ENCODE measurements at regions not wholly inside any gene's neighbourhood (a gene's known extent, or its start where the extent isn't known, plus 50 kb on each side); places are given as distances from the start of the nearest gene placed in this dataset.

GRCh38 chr2:120823551-120823950 is 87.9 kb downstream of the GLI2 start:
- in situ Hi-C loops (cut with HindIII; ENCODE audit: low pct_unique_long_range_greater_than_20kb, low sequenced_read_pairs) = no loop called here
- DNase-seq (ENCODE audit: low read depth, low spot score) = no peak

DNA sequence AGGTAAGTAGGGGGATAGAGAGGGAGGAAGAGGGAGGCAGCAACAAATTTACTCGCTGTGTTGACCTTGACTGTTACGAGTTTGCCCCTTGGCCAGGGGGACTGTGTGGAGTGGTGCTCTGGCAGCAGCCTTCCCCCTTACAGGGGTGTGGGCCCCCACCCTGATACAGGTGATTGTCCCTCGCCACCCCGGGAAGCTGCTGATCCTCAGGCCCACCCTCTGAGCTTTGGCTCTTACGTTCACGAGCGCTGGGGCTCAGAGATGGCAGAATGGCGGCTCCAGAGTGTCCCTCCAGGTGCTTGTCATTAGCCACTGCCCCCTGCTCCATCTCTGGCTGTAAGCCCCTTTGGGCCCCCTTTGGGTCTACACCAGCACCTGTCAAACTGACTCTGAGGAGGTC is 88.6 kb downstream of the GLI2 start:
- DNase-seq (ENCODE audit: low read depth, low spot score) = no peak
- in situ Hi-C loops (cut with HindIII; ENCODE audit: low pct_unique_long_range_greater_than_20kb, low sequenced_read_pairs) = no loop called here

DNA sequence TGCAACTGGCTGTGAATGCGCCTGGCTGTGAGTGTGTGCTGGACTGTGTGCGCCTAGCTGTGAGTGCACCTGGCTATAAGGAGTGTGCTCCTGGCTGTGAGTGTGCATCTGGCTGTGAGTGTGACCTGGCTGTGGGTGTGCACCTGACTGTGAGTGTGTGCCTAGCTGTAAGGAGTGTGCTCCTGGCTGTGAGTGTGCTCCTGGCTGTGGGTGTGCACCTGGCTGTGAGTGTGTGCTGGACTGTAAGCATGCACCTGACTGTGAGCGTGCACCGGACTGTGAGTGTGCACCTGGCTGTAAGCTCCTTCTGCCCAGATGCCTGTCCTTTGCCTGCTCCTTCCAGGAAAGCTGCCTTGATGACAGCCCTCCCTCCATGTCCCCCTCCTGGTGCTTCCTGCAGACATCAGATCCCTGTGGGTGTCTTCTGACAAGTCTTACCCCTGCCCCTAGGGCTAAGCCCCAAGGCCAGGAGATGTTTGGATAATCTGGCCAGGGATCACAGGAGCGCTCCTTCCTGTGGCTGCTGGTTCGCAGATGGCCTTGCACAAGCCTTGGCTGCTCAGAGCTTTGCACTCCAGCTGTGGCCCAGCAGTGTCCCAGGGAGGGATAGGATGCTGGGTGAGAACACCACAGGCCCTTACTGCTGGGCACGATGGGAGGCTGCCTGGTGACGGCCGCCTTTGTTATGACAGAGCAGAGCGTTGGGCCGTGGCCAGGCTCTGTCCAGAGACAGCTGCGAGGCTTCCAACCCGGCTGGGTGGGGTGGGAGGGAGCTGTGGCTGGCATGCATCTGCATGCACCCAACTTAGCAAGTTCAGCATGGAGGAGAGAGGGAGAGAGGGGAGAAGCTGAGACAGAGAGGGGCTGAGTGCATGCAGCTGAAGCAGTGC is 89.9 kb downstream of the GLI2 start:
- DNase-seq (ENCODE audit: low read depth, low spot score) = no peak

DNA sequence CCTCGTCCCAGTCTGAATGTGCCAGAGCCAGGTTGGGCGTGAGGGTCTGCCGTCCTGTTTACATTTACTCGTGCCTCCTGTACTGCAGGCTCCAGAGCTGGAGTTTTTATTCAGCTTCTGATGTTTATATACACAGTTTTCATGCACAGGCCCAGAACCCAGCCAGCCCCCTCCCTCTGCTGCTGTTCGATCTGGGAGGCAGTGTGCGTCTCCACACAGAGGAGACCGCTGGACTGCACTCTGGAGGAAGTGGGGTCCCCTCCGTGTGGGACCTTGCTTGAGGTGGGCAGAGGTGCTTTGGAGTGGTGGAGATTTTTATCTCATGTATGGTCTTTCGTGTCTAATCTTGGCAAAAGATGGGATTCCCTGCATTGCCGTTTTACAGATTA is 90.6 kb downstream of the GLI2 start:
- in situ Hi-C loops (cut with HindIII; ENCODE audit: low pct_unique_long_range_greater_than_20kb, low sequenced_read_pairs) = no loop called here
- DNase-seq (ENCODE audit: low read depth, low spot score) = no peak

More for the DNA sequence above, 89.9 kb downstream of the GLI2 start:
- in situ Hi-C loops (cut with HindIII; ENCODE audit: low pct_unique_long_range_greater_than_20kb, low sequenced_read_pairs) = no loop called here

DNA sequence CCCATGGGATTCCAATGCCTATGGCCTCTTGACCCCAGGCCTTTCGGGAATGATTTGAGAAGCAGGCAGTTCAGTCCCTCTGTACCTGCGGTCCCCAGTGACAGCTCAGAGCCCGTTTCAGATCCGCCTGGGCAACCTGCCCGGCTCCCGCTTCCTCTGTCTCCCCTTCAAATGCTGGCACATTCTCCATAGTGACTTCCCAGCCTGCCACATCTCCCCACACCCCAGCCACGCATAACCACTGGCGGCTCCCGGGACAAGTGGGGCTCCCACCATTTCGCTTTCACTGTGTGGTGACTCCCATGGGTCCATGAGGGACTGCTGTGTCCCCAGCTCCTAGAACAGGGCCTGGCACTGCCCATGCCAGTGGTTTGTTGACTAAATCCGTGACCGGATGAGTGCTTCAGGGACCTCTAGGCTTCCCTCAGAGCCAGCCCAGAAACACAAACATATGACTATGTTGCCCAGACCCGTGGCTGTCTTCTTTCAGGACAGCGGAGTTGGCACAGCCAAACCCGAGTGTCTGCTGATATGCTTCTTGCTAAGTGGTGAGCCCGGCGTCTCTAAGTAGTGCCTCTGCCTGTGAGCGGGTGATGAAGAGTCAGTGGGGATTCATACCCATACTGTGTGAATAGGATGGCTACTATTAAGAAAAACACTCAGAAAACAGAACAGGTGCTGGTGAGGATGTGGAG is 91.2 kb downstream of the GLI2 start:
- in situ Hi-C loops (cut with HindIII; ENCODE audit: low pct_unique_long_range_greater_than_20kb, low sequenced_read_pairs) = no loop called here
- no peak for DNase-seq (ENCODE audit: low read depth, low spot score)

DNA sequence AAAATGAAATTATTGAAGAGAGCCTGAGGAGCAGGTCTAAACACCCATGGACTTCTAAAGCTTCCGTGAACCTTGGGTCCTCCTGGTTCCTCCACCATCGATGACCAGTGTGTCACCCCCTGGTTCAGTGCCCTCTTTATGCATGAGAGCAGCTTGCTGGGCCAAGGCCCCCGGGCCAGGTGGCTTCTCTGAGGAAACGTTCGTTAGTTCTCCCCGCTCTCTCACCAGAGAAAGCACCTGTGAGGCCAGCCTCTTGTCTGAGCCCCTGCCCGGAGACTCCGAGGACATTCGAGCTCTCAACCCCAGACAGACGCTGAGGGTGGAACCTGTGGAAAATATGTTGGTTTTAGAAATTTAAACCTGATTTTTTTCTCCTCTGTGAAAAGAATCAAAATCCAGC is 92.4 kb downstream of the GLI2 start:
- in situ Hi-C loops (cut with HindIII; ENCODE audit: low pct_unique_long_range_greater_than_20kb, low sequenced_read_pairs) = no loop called here
- no peak for DNase-seq (ENCODE audit: low read depth, low spot score)

- in situ Hi-C loops (cut with HindIII; ENCODE audit: low pct_unique_long_range_greater_than_20kb, low sequenced_read_pairs) = no loop called here
Observed at GRCh38 chr2:120828829-120829632, 93.4 kb downstream of the GLI2 start.

DNA sequence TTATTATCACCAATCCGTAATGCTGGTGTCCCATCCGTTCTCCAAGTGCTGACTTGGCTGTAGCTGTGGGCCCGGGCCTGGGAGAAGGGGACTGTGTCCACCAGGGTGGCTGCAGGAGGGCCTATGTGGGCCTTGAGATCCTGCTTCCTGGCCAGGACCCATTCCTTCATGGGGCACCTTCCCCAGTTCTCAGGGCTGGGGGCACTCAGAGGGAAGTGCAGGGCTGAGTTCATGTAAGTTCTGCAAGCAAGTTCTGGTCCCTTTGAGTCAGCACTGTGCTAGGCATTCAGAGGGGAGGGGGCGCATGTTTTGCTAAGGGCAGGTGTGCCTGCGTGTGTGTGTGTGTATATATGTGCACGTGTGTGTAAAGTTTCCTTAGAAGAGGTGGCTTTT is 94.0 kb downstream of the GLI2 start:
- in situ Hi-C loops (cut with HindIII; ENCODE audit: low pct_unique_long_range_greater_than_20kb, low sequenced_read_pairs) = no loop called here
- no peak for DNase-seq (ENCODE audit: low read depth, low spot score)

More at GRCh38 chr2:120828829-120829632, 93.4 kb downstream of the GLI2 start:
- no peak for DNase-seq (ENCODE audit: low read depth, low spot score)

- in situ Hi-C loops (cut with HindIII; ENCODE audit: low pct_unique_long_range_greater_than_20kb, low sequenced_read_pairs) = no loop called here
- no peak for DNase-seq (ENCODE audit: low read depth, low spot score)
Observed at GRCh38 chr2:120830096-120830830, 94.6 kb downstream of the GLI2 start.

- DNase-seq (ENCODE audit: low read depth, low spot score) = no peak
- in situ Hi-C loops (cut with HindIII; ENCODE audit: low pct_unique_long_range_greater_than_20kb, low sequenced_read_pairs) = no loop called here
Observed at GRCh38 chr2:120831086-120831485, 95.4 kb downstream of the GLI2 start.

DNA sequence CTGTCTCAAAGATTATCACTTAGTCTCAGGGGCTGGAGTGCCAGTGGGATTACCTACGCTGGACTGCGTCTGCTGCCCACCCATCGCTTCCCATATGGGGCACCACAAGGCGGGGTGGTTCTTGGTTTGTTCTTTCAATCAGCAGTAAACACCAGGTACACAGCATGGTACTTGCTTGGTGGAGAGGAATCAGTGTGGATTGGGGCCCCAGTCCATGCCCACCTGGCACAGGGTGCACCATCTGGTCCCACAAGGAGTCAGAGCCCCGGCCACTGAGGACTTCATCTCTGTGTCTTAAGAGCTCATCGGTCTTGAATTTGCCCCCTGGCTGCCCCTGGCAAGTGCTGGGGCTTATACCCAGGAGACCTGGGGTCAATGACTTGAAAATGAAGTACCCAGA is 96.2 kb downstream of the GLI2 start:
- DNase-seq (ENCODE audit: low read depth, low spot score) = no peak
- in situ Hi-C loops (cut with HindIII; ENCODE audit: low pct_unique_long_range_greater_than_20kb, low sequenced_read_pairs) = no loop called here

- in situ Hi-C loops (cut with HindIII; ENCODE audit: low pct_unique_long_range_greater_than_20kb, low sequenced_read_pairs) = no loop called here
- DNase-seq (ENCODE audit: low read depth, low spot score) = no peak
Observed at GRCh38 chr2:120832296-120833070, 96.8 kb downstream of the GLI2 start.

DNA sequence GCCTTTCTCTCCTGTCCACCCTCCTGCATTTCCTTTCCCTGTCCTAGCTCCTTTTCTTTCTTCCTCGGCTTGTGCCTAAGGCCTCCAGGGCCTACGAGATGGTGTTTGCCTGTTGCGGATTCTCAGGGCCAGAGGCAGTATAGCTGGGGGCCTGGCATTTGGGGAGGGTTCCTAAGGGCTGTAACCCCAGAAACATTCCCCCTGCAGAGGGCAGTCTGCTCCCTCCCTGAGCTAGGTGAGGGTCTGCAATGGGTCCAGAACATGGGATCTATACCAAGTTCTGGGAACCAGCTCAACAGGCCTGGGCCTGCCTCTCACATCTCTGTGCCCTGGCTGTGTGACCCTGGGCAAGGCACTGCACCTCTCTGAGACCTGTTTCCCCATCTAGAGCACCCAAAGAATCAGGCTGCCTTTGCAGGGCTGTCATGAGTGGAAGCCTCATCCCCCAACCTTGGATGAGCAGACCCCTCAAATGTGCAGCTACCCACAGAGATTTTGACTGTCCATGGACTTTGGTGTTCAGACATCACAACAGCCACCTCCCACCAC is 97.5 kb downstream of the GLI2 start:
- in situ Hi-C loops (cut with HindIII; ENCODE audit: low pct_unique_long_range_greater_than_20kb, low sequenced_read_pairs) = no loop called here
- DNase-seq (ENCODE audit: low read depth, low spot score) = no peak

DNA sequence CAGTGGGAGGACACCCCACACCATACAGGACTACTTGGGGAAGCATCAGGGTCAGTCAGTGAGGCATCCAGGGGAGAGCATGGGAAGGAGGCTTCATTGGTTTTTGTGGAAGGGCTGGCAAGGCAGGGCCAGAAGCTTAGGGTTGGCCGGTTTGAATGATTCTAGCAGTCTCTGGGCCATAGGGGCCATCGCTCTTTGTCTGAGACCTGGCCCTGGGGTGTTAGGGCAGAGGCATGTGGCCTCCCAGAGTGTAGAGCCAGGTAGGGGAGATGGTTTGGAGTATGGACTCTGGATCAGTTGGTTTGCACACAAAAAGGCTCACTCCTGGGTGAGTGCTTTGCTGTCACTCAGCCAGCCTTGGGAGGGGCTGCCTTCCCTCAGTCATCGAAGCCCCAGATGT is 98.5 kb downstream of the GLI2 start:
- no peak for DNase-seq (ENCODE audit: low read depth, low spot score)
- in situ Hi-C loops (cut with HindIII; ENCODE audit: low pct_unique_long_range_greater_than_20kb, low sequenced_read_pairs) = no loop called here

GRCh38 chr2:120836281-120836680 is 100.6 kb downstream of the GLI2 start:
- no peak for DNase-seq (ENCODE audit: low read depth, low spot score)
- in situ Hi-C loops (cut with HindIII; ENCODE audit: low pct_unique_long_range_greater_than_20kb, low sequenced_read_pairs) = no loop called here

GRCh38 chr2:120840795-120841487 is 105.3 kb downstream of the GLI2 start:
- no peak for DNase-seq (ENCODE audit: low read depth, low spot score)
- in situ Hi-C loops (cut with HindIII; ENCODE audit: low pct_unique_long_range_greater_than_20kb, low sequenced_read_pairs) = no loop called here
